ENCODE measurements at regions not wholly inside any gene's neighbourhood (a gene's known extent, or its start where the extent isn't known, plus 50 kb on each side); places are given as distances from the start of the nearest gene placed in this dataset.

GRCh38 chr12:11963841-11964471 is 106.8 kb upstream of the BCL2L14 start:
- Histone ChIP-seq H3K36me3 (replicated peaks) (no peaks in the 10 kb centered on the region), H3K27me3 (replicated peaks) (no peaks in the 10 kb centered on the region), H3K4me3 (ENCODE audit: low read depth, low read length) (no peak overlapping the region), H3K27ac (no peak overlapping the region)
- in situ Hi-C loops (cut with HindIII; ENCODE audit: low pct_ligation_motif_present, low sequenced_read_pairs) = no loop called here
- DNase-seq = no peak
- no peak for TF ChIP-seq CTCF (IDR thresholded peaks at IDR 0.05; ENCODE audit: low read depth, low read length, missing control alignments)

- Histone ChIP-seq H3K27me3 (replicated peaks) (no peaks in the 10 kb centered on the region), H3K36me3 (replicated peaks) (no peaks in the 10 kb centered on the region), H3K4me3 (ENCODE audit: low read depth, low read length) (no peak overlapping the region), H3K27ac (no peak overlapping the region)
- DNase-seq = no peak
- TF ChIP-seq CTCF (IDR thresholded peaks at IDR 0.05; ENCODE audit: low read depth, low read length, missing control alignments) = no peak
- in situ Hi-C loops (cut with HindIII; ENCODE audit: low pct_ligation_motif_present, low sequenced_read_pairs) = no loop called here
Observed at GRCh38 chr12:11965258-11965910, 105.4 kb upstream of the BCL2L14 start.

GRCh38 chr12:11967376-11968047 is 103.2 kb upstream of the BCL2L14 start:
- no peak overlapping the region for H3K4me3 ChIP-seq (ENCODE audit: low read depth, low read length)
- no peaks in the 10 kb centered on the region for H3K27me3 ChIP-seq (replicated peaks)
- in situ Hi-C loops (cut with HindIII; ENCODE audit: low pct_ligation_motif_present, low sequenced_read_pairs) = no loop called here
- DNase-seq = no peak
- TF ChIP-seq CTCF (IDR thresholded peaks at IDR 0.05; ENCODE audit: low read depth, low read length, missing control alignments) = no peak
- no peaks in the 10 kb centered on the region for H3K36me3 ChIP-seq (replicated peaks)
- H3K27ac ChIP-seq = no peak overlapping the region

- Histone ChIP-seq H3K4me3 (ENCODE audit: low read depth, low read length) (no peak overlapping the region), H3K27ac (no peak overlapping the region), H3K27me3 (replicated peaks) (no peaks in the 10 kb centered on the region), H3K36me3 (replicated peaks) (no peaks in the 10 kb centered on the region)
- in situ Hi-C loops (cut with HindIII; ENCODE audit: low pct_ligation_motif_present, low sequenced_read_pairs) = no loop called here
- DNase-seq = no peak
- TF ChIP-seq CTCF (IDR thresholded peaks at IDR 0.05; ENCODE audit: low read depth, low read length, missing control alignments) = no peak
Observed at GRCh38 chr12:11968048-11968383, 102.7 kb upstream of the BCL2L14 start.

- no peak for TF ChIP-seq CTCF (IDR thresholded peaks at IDR 0.05; ENCODE audit: low read depth, low read length, missing control alignments)
- no peak overlapping the region for H3K4me3 ChIP-seq (ENCODE audit: low read depth, low read length)
- H3K27me3 ChIP-seq (replicated peaks) = no peaks in the 10 kb centered on the region
- DNase-seq = no peak
- H3K27ac ChIP-seq = no peak overlapping the region
- no peaks in the 10 kb centered on the region for H3K36me3 ChIP-seq (replicated peaks)
- in situ Hi-C loops (cut with HindIII; ENCODE audit: low pct_ligation_motif_present, low sequenced_read_pairs) = no loop called here
Observed at GRCh38 chr12:11968516-11968915, 102.2 kb upstream of the BCL2L14 start.
